ENCODE measurements at regions not wholly inside any gene's neighbourhood (a gene's known extent, or its start where the extent isn't known, plus 50 kb on each side); places are given as distances from the start of the nearest gene placed in this dataset.

DNA sequence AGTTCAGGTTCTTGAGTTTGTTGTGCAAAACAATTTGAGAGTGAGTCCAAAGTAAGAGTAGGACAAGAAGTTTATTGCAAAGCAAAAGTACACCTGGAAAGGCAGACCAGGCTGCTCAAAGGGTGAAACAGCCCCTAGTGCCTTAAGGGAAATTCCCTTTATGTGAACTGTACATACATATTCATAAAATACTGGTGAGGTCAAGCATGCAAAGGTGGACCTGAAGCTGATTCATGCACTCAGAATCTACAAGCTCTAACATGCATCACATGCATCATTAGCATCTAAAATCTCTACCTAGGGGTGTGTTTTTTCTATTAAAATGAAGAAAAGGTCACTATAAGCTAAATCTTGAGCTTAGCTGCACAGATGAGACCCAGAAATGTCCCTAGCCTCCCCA lies 266.9 kb downstream of the SPATA18 start:
- no peaks in the 10 kb centered on the region for H3K9me3 ChIP-seq
- no peak for TF ChIP-seq EP300 (IDR thresholded peaks at IDR 0.05)
- no peak for TF ChIP-seq POLR2A (IDR thresholded peaks at IDR 0.05)
- no peak for TF ChIP-seq CTCF (IDR thresholded peaks at IDR 0.05)
- H3K4me3 ChIP-seq: no peak overlapping the region
- no peak for DNase-seq (ENCODE audit: low spot score in 2 of 2)
- no peaks in the 10 kb centered on the region for H3K27me3 ChIP-seq
- H3K36me3 ChIP-seq: no peaks in the 10 kb centered on the region
- no peaks in the 10 kb centered on the region for H3K4me1 ChIP-seq
- no peak overlapping the region for H3K27ac ChIP-seq

- H3K27me3 ChIP-seq: no peaks in the 10 kb centered on the region
- H3K9me3 ChIP-seq: peaks cover 0 to 52% (median 4%) of the 10 kb centered on the region in 4 donors
- no peak for TF ChIP-seq POLR2A (IDR thresholded peaks at IDR 0.05)
- no peak for TF ChIP-seq EP300 (IDR thresholded peaks at IDR 0.05)
- no peak for TF ChIP-seq CTCF (IDR thresholded peaks at IDR 0.05)
Measured at GRCh38 chr4:52329894-52330293, 278.8 kb downstream of the SPATA18 start.

GRCh38 chr4:52343595-52343994 lies 292.5 kb downstream of the SPATA18 start:
- TF ChIP-seq EP300 (IDR thresholded peaks at IDR 0.05) (no peak), CTCF (IDR thresholded peaks at IDR 0.05) (no peak), POLR2A (IDR thresholded peaks at IDR 0.05) (no peak)
- Histone ChIP-seq H3K27me3 (no peaks in the 10 kb centered on the region), H3K4me1 (no peaks in the 10 kb centered on the region), H3K27ac (no peak overlapping the region), H3K36me3 (no peaks in the 10 kb centered on the region), H3K9me3 (no peaks in the 10 kb centered on the region), H3K4me3 (no peak overlapping the region)
- no peak for DNase-seq (ENCODE audit: low spot score in 2 of 2)
- 71 to 73% methylated on average over 1 of the region's 1 CpG for WGBS, 2 donors

More at GRCh38 chr4:52329894-52330293, 278.8 kb downstream of the SPATA18 start:
- Histone ChIP-seq H3K36me3 (no peaks in the 10 kb centered on the region), H3K4me1 (no peaks in the 10 kb centered on the region), H3K4me3 (no peak overlapping the region), H3K27ac (no peak overlapping the region)
- no peak for DNase-seq (ENCODE audit: low spot score in 2 of 2)

GRCh38 chr4:52350926-52351325 lies 299.8 kb downstream of the SPATA18 start:
- no peaks in the 10 kb centered on the region for H3K27me3 ChIP-seq
- H3K36me3 ChIP-seq: no peaks in the 10 kb centered on the region
- H3K9me3 ChIP-seq: peaks cover 0 to 5% (median 2%) of the 10 kb centered on the region in 4 donors
- 89 to 93% methylated on average over 1 of the region's 1 CpG for WGBS, 2 donors
- H3K27ac ChIP-seq: no peak overlapping the region
- H3K4me3 ChIP-seq: no peak overlapping the region
- DNase-seq (ENCODE audit: low spot score in 2 of 2): no peak
- H3K4me1 ChIP-seq: no peaks in the 10 kb centered on the region
- TF ChIP-seq CTCF (IDR thresholded peaks at IDR 0.05) (no peak), POLR2A (IDR thresholded peaks at IDR 0.05) (no peak), EP300 (IDR thresholded peaks at IDR 0.05) (no peak)

- Histone ChIP-seq H3K36me3 (no peaks in the 10 kb centered on the region), H3K4me1 (peaks cover 0 to 6% (median 0%) of the 10 kb centered on the region in 4 donors), H3K9me3 (no peaks in the 10 kb centered on the region), H3K4me3 (no peak overlapping the region), H3K27ac (no peak overlapping the region), H3K27me3 (no peaks in the 10 kb centered on the region)
- no peak for TF ChIP-seq CTCF (IDR thresholded peaks at IDR 0.05)
- no peak for TF ChIP-seq EP300 (IDR thresholded peaks at IDR 0.05)
- no peak for TF ChIP-seq POLR2A (IDR thresholded peaks at IDR 0.05)
- no peak for DNase-seq (ENCODE audit: low spot score in 2 of 2)
- WGBS, 2 donors: 75 to 77% methylated on average over 9 of the region's 9 CpGs
Measured at GRCh38 chr4:52358366-52358765, 300.7 kb downstream of the USP46 start.
